GM12878 (cell line): ENCODE measurements at regions not wholly inside any gene's neighbourhood (a gene's known extent, or its start where the extent isn't known, plus 50 kb on each side); places are given as distances from the start of the nearest gene placed in this dataset.

Experiments used
- ATAC-seq: fragments of 200-7000 bp; cut with Tn5 transposase; 3 replicates; pipeline ENCODE4 v1.9.1; 2020; ENCODE audit warnings: mild to moderate bottlenecking, moderate library complexity
- BruUV-seq: library from RNA; stranded (reverse); fragments of 400-500 nt; replicated peaks from 2 replicates; lab custom pipeline; 2021; lab: Mats Ljungman, UMichigan
- CTCF ChIA-PET: fragments of 300-600 bp; sonication (Branson Sonifier 250); formaldehyde crosslinking; extraction: SDS; loops from one replicate; lab custom pipeline; 2021; ENCODE audit warnings: inconsistent platforms; lab: Yijun Ruan, JAX
- POLR2A ChIA-PET: fragments of 350-600 bp; formaldehyde crosslinking; extraction: SDS; loops from one replicate; lab custom pipeline; 2021; ENCODE audit warnings: inconsistent platforms; lab: Charles Lee
- RAD21 ChIA-PET: fragments of 300-600 bp; sonication (Branson Sonifier 250); formaldehyde crosslinking; loops from one replicate; lab custom pipeline; 2023; ENCODE audit warnings: antibody characterized with exemption; ENCODE audit not compliant: unreplicated experiment; lab: Charles Lee
- SMC1A ChIA-PET: fragments of 300-600 bp; sonication (Branson Sonifier 250); formaldehyde crosslinking; loops from one replicate; lab custom pipeline; 2023; ENCODE audit not compliant: unreplicated experiment, uncharacterized antibody; lab: Charles Lee
- DNase-seq: peaks from one replicate; pipeline ENCODE4 v3.0.0-alpha.2; 2011; ENCODE audit warnings: low read depth, low spot score
- FAIRE-seq: peaks from 3 replicates; lab custom pipeline; 2011; peaks lifted over from hg19 to GRCh38; lab: Jason Lieb, UNC
- H2AFZ ChIP-seq: 2 replicates; pipeline ENCODE4 v1.6.0; 2011; ENCODE audit warnings: low read depth, low read length, control low read depth; ENCODE audit not compliant: control insufficient read depth
- H3K27ac ChIP-seq: 2 replicates; pipeline ENCODE4 v1.5.1; 2011; ENCODE audit warnings: control low read depth; ENCODE audit not compliant: control insufficient read depth, insufficient read depth
- H3K27me3 ChIP-seq, 2 experiments: replicated peaks in 1 of 2; 2 replicates each; pipeline versions ENCODE4 v1.6.0 to v1.6.1; 2011; ENCODE audit warnings: low read length in 1 of 2; ENCODE audit not compliant: control insufficient read depth in 2 of 2, insufficient read depth in 2 of 2
- H3K36me3 ChIP-seq, 2 experiments: 2 replicates each; pipeline ENCODE4 v1.5.1; 2011; ENCODE audit warnings: low read length in 1 of 2; ENCODE audit not compliant: control insufficient read depth in 2 of 2, insufficient read depth in 2 of 2
- H3K4me1 ChIP-seq: 2 replicates; pipeline ENCODE4 v1.6.1; 2011; ENCODE audit warnings: mild to moderate bottlenecking, low read length, moderate library complexity, mixed read lengths; ENCODE audit not compliant: control insufficient read depth, insufficient read depth
- H3K4me2 ChIP-seq: 2 replicates; pipeline ENCODE4 v1.6.0; 2011; ENCODE audit warnings: control low read depth; ENCODE audit not compliant: control insufficient read depth, insufficient read depth
- H3K4me3 ChIP-seq: fragments of 200-600 bp; sonication (generic); 2 replicates; pipeline ENCODE4 v1.5.1; 2016
- H3K79me2 ChIP-seq: 2 replicates; pipeline ENCODE4 v1.6.0; 2011; ENCODE audit warnings: low read length; ENCODE audit not compliant: control insufficient read depth, insufficient read depth
- H3K9ac ChIP-seq: 2 replicates; pipeline ENCODE4 v1.8.0; 2011; ENCODE audit warnings: low read length, control low read depth, mixed read lengths; ENCODE audit not compliant: control insufficient read depth, insufficient read depth
- H3K9me3 ChIP-seq: replicated peaks from 3 replicates; pipeline ENCODE4 v1.5.1; 2011; ENCODE audit warnings: mild to moderate bottlenecking, low read length; ENCODE audit not compliant: control insufficient read depth, insufficient read depth
- H4K20me1 ChIP-seq: 2 replicates; pipeline ENCODE4 v1.6.0; 2011; ENCODE audit not compliant: control insufficient read depth, insufficient read depth
- E2F8 ChIP-seq: fragments of 450-650 bp; IDR thresholded peaks from 2 replicates; pipeline ENCODE4 v1.6.1; 2018; ENCODE audit warnings: mild to moderate bottlenecking, low read depth, moderate library complexity; ENCODE audit not compliant: partially characterized antibody
- ELK1 ChIP-seq: IDR thresholded peaks from 2 replicates; pipeline ENCODE4 v1.6.1; 2012; ENCODE audit warnings: low read depth, low read length, improper control_type of control experiment
- FOXK2 ChIP-seq: fragments of 450-650 bp; IDR thresholded peaks from 2 replicates; pipeline ENCODE4 v1.6.1; 2017; ENCODE audit warnings: mild to moderate bottlenecking, moderate library complexity
- IKZF1 ChIP-seq: fragments of 450-650 bp; conservative IDR thresholded peaks from 2 replicates; pipeline ENCODE4 v1.6.1; 2017; ENCODE audit warnings: antibody characterized with exemption, mild to moderate bottlenecking
- JUNB ChIP-seq: IDR thresholded peaks from 2 replicates; pipeline ENCODE4 v1.6.1; 2016; ENCODE audit warnings: antibody characterized with exemption, mild to moderate bottlenecking
- NFYA ChIP-seq: IDR thresholded peaks from 2 replicates; pipeline ENCODE4 v1.6.1; 2011; ENCODE audit warnings: low read depth, mild to moderate bottlenecking, low read length, improper control_type of control experiment, borderline replicate concordance
- PKNOX1 ChIP-seq: fragments of 450-650 bp; IDR thresholded peaks from 2 replicates; pipeline ENCODE4 v1.6.1; 2016; ENCODE audit warnings: mild to moderate bottlenecking
- POLR2A ChIP-seq: IDR thresholded peaks from 2 replicates; pipeline ENCODE4 v1.6.1; 2011; ENCODE audit warnings: low read depth, mild to moderate bottlenecking, low read length
- STAT1 ChIP-seq: fragments of 450-650 bp; conservative IDR thresholded peaks from 2 replicates; pipeline ENCODE4 v1.6.1; 2014; ENCODE audit warnings: antibody characterized with exemption, mild to moderate bottlenecking
- YBX1 ChIP-seq: fragments of 450-650 bp; IDR thresholded peaks from 2 replicates; pipeline ENCODE4 v1.6.1; 2016; ENCODE audit warnings: antibody characterized with exemption
- WGBS: methylation state at CpG from one replicate; pipeline ENCODE4 v1.1.6; 2016; ENCODE audit warnings: low lambda C conversion rate; ENCODE audit not compliant: insufficient replicate concordance, insufficient coverage; ENCODE audit errors: missing lambda C conversion rate; 5-methylcytosine and 5-hydroxymethylcytosine counted together
- in situ Hi-C: fragments of 300-500 bp; cut with MboI; formaldehyde crosslinking; loops from 9 replicates; pipeline ENCODE4 v1.14.3; 2018; ENCODE audit warnings: mixed read lengths
- intact Hi-C: fragments of 100-400 bp; cut with micrococcal nuclease; formaldehyde crosslinking; loops from one replicate; pipeline ENCODE4 v1.14.2; 2022; ENCODE audit not compliant: unreplicated experiment

DNA sequence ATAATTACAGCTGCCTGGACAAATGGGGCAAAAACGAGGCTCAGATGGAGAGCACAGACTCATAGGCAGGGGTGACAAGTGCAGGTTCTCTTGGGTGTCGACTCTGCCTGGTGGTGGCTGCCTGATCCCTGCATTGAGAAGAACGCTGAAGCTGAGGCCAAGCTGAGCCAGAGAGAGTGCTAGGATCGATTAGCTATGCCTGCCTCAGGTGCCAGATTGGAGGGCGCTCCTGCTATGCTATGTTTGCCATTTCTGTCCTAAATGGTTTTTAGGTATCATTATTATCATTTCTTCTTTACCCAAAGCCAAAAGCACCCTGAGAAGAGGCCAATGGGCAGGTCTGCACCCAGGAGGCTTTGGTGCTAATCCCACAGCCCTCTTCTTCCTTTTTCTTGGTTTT is 53.9 kb upstream of the SLC6A11 start:
- ChIA-PET SMC1A (no interaction called here), RAD21 (no interaction called here), POLR2A (interaction anchor here (0.6 kb wide), 1 partner anchor 15 kb away, joined by 9 read pairs; no protein-coding TSS in a partner anchor), CTCF (interaction anchor here (1.5 kb wide), 1 partner anchor 8 kb away, joined by 3 read pairs; no protein-coding TSS in a partner anchor)
- H3K4me3 ChIP-seq: no peak overlapping the region
- H2AFZ ChIP-seq: no peak overlapping the region
- H3K4me2 ChIP-seq: no peak overlapping the region
- no peak overlapping the region for H3K9ac ChIP-seq
- intact Hi-C loops: no loop called here
- no peaks in the 10 kb centered on the region for H3K79me2 ChIP-seq
- no peaks in the 10 kb centered on the region for H3K27me3 ChIP-seq
- no peak for FAIRE-seq
- H3K36me3 ChIP-seq: no peaks in the 10 kb centered on the region
- no peak for ATAC-seq
- H3K27ac ChIP-seq: no peak overlapping the region
- BruUV-seq: no TSS peak
- H3K4me1 ChIP-seq: no peaks in the 10 kb centered on the region
- WGBS: 11% methylated on average over 5 of the region's 5 CpGs
- DNase-seq: no peak
- H3K9me3 ChIP-seq: no peaks in the 10 kb centered on the region
- no peak for TF ChIP-seq STAT1
- TF ChIP-seq JUNB: no peak
- no peak for TF ChIP-seq YBX1
- no peak for TF ChIP-seq POLR2A
- no peak for TF ChIP-seq E2F8
- TF ChIP-seq FOXK2: no peak
- no peak for TF ChIP-seq IKZF1
- no peak for TF ChIP-seq PKNOX1
- TF ChIP-seq NFYA: no peak
- TF ChIP-seq ELK1: no peak
- in situ Hi-C loops: no loop called here
- no peaks in the 10 kb centered on the region for H4K20me1 ChIP-seq
